Gastroesophageal sphincter (tissue), 4 donors: ENCODE measurements at regions not wholly inside any gene's neighbourhood (a gene's known extent, or its start where the extent isn't known, plus 50 kb on each side); places are given as distances from the start of the nearest gene placed in this dataset.

Experiments
- ATAC-seq: fragments of 150-250 bp; one replicate; pipeline ENCODE4 v1.9.1; 2016; ENCODE audit warnings: mild to moderate bottlenecking, moderate library complexity
- H3K27ac ChIP-seq, 4 donors: fragments of 200-600 bp; sonication (generic) in 3 of 4; 1 replicate in 3 of 4; 2 replicates in 1 of 4; pipeline ENCODE4 v1.5.1; 2016 to 2019
- H3K27me3 ChIP-seq: fragments of 200-600 bp; sonication (generic); one replicate; pipeline ENCODE4 v1.5.1; 2019
- H3K36me3 ChIP-seq, 2 donors: fragments of 200-600 bp; sonication (generic); one replicate each; pipeline ENCODE4 v1.5.1; 2019; ENCODE audit warnings: control low read depth in 1 of 2
- H3K4me1 ChIP-seq, 3 donors: fragments of 200-600 bp; sonication (generic); 1 replicate in 2 of 3; 2 replicates in 1 of 3; pipeline ENCODE4 v1.5.1; 2016 to 2019; ENCODE audit warnings: control low read depth in 2 of 3
- H3K4me3 ChIP-seq, 2 donors: fragments of 200-600 bp; sonication (generic); one replicate each; pipeline ENCODE4 v1.5.1; 2019; ENCODE audit warnings: mild to moderate bottlenecking in 1 of 2, moderate library complexity in 1 of 2
- H3K9me3 ChIP-seq, 3 donors: fragments of 200-600 bp; sonication (generic); one replicate each; pipeline ENCODE4 v1.5.1; 2017 to 2019; ENCODE audit warnings: control low read depth in 2 of 3
- CTCF ChIP-seq, 4 experiments: fragments of 200-600 bp in 2 of 4; fragments of 450-650 bp in 2 of 4; sonication (generic) in 1 of 4; IDR thresholded peaks; one replicate each; pipeline ENCODE4 v1.5.1; 2017 to 2019; ENCODE audit warnings: antibody characterized with exemption in 4 of 4, mild to moderate bottlenecking in 2 of 4, moderate library complexity in 2 of 4
- EP300 ChIP-seq: sonication (generic); formaldehyde crosslinking; IDR thresholded peaks from one replicate; pipeline ENCODE4 v1.6.1; 2017; ENCODE audit warnings: antibody characterized with exemption, mild to moderate bottlenecking
- POLR2A ChIP-seq, 2 donors: fragments of 450-650 bp; IDR thresholded peaks; one replicate each; pipeline ENCODE4 v1.6.1; 2017; ENCODE audit warnings: antibody characterized with exemption in 2 of 2, mild to moderate bottlenecking in 2 of 2, moderate library complexity in 1 of 2
- POLR2AphosphoS5 ChIP-seq: sonication (generic); formaldehyde crosslinking; IDR thresholded peaks from one replicate; pipeline ENCODE4 v1.6.1; 2017; ENCODE audit warnings: antibody characterized with exemption
- WGBS, 2 donors: methylation state at CpG; one replicate each; pipeline ENCODE4 v1.1.5; 2018; ENCODE audit warnings: low coverage in 1 of 2; 5-methylcytosine and 5-hydroxymethylcytosine counted together

GRCh38 chr10:108691126-108691525, 1232.2 kb downstream of the XPNPEP1 start:
- Histone ChIP-seq H3K4me1 (no peaks in the 10 kb centered on the region), H3K9me3 (no peaks in the 10 kb centered on the region), H3K27me3 (no peaks in the 10 kb centered on the region), H3K4me3 (no peak overlapping the region), H3K27ac (no peak overlapping the region), H3K36me3 (no peaks in the 10 kb centered on the region)
- TF ChIP-seq EP300 (no peak), POLR2A (IDR thresholded peaks at IDR 0.05) (no peak), CTCF (IDR thresholded peaks at IDR 0.05) (no peak), POLR2AphosphoS5 (no peak)
- ATAC-seq = no peak
- WGBS, 2 donors = 88 to 100% methylated on average over 1 of the region's 1 CpG

GRCh38 chr10:108690530-108690929, 1232.8 kb downstream of the XPNPEP1 start:
- Histone ChIP-seq H3K4me3 (no peak overlapping the region), H3K4me1 (no peaks in the 10 kb centered on the region), H3K9me3 (no peaks in the 10 kb centered on the region), H3K36me3 (no peaks in the 10 kb centered on the region), H3K27ac (no peak overlapping the region), H3K27me3 (no peaks in the 10 kb centered on the region)
- TF ChIP-seq CTCF (IDR thresholded peaks at IDR 0.05) (no peak), EP300 (no peak), POLR2A (IDR thresholded peaks at IDR 0.05) (no peak), POLR2AphosphoS5 (no peak)
- 76 to 90% methylated on average over 6 of the region's 6 CpGs for WGBS, 2 donors
- ATAC-seq = no peak

- H3K27ac ChIP-seq = no peak overlapping the region
- no peak for ATAC-seq
- TF ChIP-seq EP300 (no peak), POLR2AphosphoS5 (no peak), POLR2A (IDR thresholded peaks at IDR 0.05) (no peak), CTCF (IDR thresholded peaks at IDR 0.05) (no peak)
Observed at GRCh38 chr10:108689891-108690290, 1233.4 kb downstream of the XPNPEP1 start.

GRCh38 chr10:108688314-108688713, 1235.0 kb downstream of the XPNPEP1 start:
- Histone ChIP-seq H3K27me3 (no peaks in the 10 kb centered on the region), H3K4me3 (no peak overlapping the region), H3K36me3 (no peaks in the 10 kb centered on the region), H3K4me1 (no peaks in the 10 kb centered on the region), H3K27ac (no peak overlapping the region), H3K9me3 (no peaks in the 10 kb centered on the region)
- ATAC-seq = no peak
- WGBS, 2 donors = 87 to 96% methylated on average over 2 of the region's 2 CpGs
- TF ChIP-seq CTCF (IDR thresholded peaks at IDR 0.05) (no peak), POLR2A (IDR thresholded peaks at IDR 0.05) (no peak), EP300 (no peak), POLR2AphosphoS5 (no peak)

More at GRCh38 chr10:108689891-108690290, 1233.4 kb downstream of the XPNPEP1 start:
- H3K36me3 ChIP-seq = no peaks in the 10 kb centered on the region
- H3K9me3 ChIP-seq = no peaks in the 10 kb centered on the region
- H3K4me1 ChIP-seq = no peaks in the 10 kb centered on the region
- H3K4me3 ChIP-seq = no peak overlapping the region
- no peaks in the 10 kb centered on the region for H3K27me3 ChIP-seq

GRCh38 chr10:108685863-108686531, 1237.3 kb downstream of the XPNPEP1 start:
- WGBS, 2 donors = 82 to 85% methylated on average over 4 of the region's 4 CpGs
- Histone ChIP-seq H3K27ac (no peak overlapping the region), H3K27me3 (no peaks in the 10 kb centered on the region), H3K4me3 (no peak overlapping the region), H3K4me1 (no peaks in the 10 kb centered on the region), H3K9me3 (no peaks in the 10 kb centered on the region), H3K36me3 (no peaks in the 10 kb centered on the region)
- no peak for TF ChIP-seq POLR2A (IDR thresholded peaks at IDR 0.05)
- no peak for TF ChIP-seq POLR2AphosphoS5
- TF ChIP-seq EP300 = no peak
- TF ChIP-seq CTCF (IDR thresholded peaks at IDR 0.05) = no peak
- ATAC-seq = no peak
